ENCODE measurements at regions not wholly inside any gene's neighbourhood (a gene's known extent, or its start where the extent isn't known, plus 50 kb on each side); places are given as distances from the start of the nearest gene placed in this dataset.

- 88 to 91% methylated on average over 12 of the region's 12 CpGs for WGBS, 2 donors
- intact Hi-C loops (cut with DNase I; ENCODE audit: low total_unique reads): no loop called here
- no peak overlapping the region for H3K4me3 ChIP-seq (ENCODE audit: low read depth, poor library complexity, severe bottlenecking)
- no peak for DNase-seq (ENCODE audit: low spot score in 2 of 2)
- TF ChIP-seq CTCF (IDR thresholded peaks at IDR 0.05): no peak
- no peak for TF ChIP-seq POLR2A (IDR thresholded peaks at IDR 0.05)
Observed at GRCh38 chr12:67792185-67792584, 143.6 kb downstream of the DYRK2 start.

DNA sequence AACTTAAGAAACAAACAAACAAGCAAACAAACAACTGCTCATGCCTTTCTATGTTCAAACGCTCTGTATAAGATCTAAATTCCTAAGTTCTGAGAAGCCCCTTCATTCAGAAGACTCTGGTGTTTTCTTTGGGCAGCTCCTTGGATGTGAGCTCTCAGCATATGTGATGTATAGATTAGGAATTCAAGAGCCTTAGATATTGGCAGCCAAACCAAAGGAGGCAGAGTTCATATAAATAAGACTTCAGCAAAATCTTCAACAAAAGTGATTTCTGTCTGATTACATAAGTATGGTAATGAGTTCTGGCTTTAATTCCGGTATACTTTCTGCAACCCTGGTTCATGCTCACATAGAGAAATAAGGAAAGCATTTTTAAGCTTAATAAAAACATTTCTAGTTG lies 145.6 kb downstream of the DYRK2 start:
- no peak for DNase-seq (ENCODE audit: low spot score in 2 of 2)
- no peak for TF ChIP-seq CTCF (IDR thresholded peaks at IDR 0.05)
- TF ChIP-seq POLR2A (IDR thresholded peaks at IDR 0.05): no peak
- H3K4me3 ChIP-seq (ENCODE audit: low read depth, poor library complexity, severe bottlenecking): no peak overlapping the region
- WGBS, 2 donors: 61 to 69% methylated on average over 2 of the region's 2 CpGs
- intact Hi-C loops (cut with DNase I; ENCODE audit: low total_unique reads): no loop called here

- DNase-seq (ENCODE audit: low spot score in 2 of 2): no peak
- intact Hi-C loops (cut with DNase I; ENCODE audit: low total_unique reads): no loop called here
- TF ChIP-seq CTCF (IDR thresholded peaks at IDR 0.05) (no peak), POLR2A (IDR thresholded peaks at IDR 0.05) (no peak)
- WGBS, 2 donors: 61 to 83% methylated on average over 2 of the region's 2 CpGs
- H3K4me3 ChIP-seq (ENCODE audit: low read depth, poor library complexity, severe bottlenecking): no peak overlapping the region
Observed at GRCh38 chr12:67795236-67795635, 146.7 kb downstream of the DYRK2 start.

DNA sequence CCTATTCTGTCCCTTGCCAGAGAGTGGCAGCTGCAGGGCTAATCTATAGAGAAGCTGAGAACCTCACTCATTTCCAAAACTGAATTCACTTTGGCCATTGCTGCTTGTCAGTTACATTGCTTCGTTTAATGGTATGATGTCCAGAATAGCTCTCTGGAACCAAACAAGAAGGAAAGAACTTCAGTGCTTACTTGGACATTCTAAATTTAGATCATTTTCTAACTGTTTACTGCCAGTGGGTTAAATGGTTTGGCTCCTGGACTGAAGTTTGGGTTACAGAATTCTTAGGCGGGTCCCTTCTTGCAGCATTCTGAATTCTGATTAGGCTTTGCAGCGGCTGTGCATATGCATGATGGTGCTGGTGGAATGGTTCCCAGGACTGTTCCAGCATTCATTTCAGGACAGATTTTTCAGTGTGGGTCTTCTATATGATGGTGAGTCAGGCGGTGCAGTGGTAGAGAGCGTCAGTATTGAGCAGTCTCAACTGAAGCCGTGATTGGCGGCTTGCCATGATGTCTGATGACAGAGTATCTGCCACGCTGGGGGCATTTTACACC lies 148.7 kb downstream of the DYRK2 start:
- TF ChIP-seq CTCF (IDR thresholded peaks at IDR 0.05) (no peak), POLR2A (IDR thresholded peaks at IDR 0.05) (no peak)
- intact Hi-C loops (cut with DNase I; ENCODE audit: low total_unique reads): no loop called here
- no peak for DNase-seq (ENCODE audit: low spot score in 2 of 2)
- no peak overlapping the region for H3K4me3 ChIP-seq (ENCODE audit: low read depth, poor library complexity, severe bottlenecking)
- WGBS, 2 donors: 37 to 47% methylated on average over 8 of the region's 8 CpGs

DNA sequence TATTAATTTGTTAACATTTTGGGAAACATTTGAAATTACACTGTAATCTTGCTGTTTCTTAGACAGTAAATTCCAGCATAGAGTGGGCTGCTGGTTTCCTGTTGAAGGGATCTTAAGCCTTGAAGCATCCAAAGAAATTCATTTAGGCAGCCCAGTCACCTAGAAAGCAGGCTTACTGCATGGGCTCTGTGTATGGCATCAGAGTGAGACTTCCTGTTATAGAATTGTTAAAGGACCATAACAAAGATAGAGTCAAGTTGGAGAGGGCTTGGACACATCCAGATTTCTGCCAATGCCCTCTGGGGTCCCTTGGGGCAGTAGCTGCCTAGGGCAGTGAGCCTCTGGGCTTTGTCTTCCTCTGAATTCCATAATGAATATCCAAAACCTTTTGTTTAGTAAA lies 149.2 kb downstream of the DYRK2 start:
- intact Hi-C loops (cut with DNase I; ENCODE audit: low total_unique reads): no loop called here
- no peak overlapping the region for H3K4me3 ChIP-seq (ENCODE audit: low read depth, poor library complexity, severe bottlenecking)
- TF ChIP-seq POLR2A (IDR thresholded peaks at IDR 0.05): no peak
- no peak for TF ChIP-seq CTCF (IDR thresholded peaks at IDR 0.05)
- no peak for DNase-seq (ENCODE audit: low spot score in 2 of 2)

DNA sequence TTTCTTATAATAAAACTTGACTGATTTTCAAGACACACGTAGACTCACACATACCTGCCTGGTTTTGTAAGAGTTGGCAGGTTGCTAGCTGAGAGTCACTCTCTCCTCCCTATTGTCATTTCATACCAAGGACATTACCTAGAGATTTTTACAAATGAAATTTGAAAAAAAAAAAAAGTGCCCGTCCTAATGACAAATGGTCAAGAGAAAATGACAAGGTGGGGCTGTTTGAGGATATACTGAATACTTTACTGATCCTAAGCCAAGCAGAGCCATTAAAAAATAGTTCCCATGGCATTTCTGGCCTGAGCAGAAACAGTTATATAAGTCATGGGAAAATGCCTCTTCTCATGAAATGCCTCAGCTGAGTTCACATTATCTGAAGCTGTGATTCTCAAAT lies 150.2 kb downstream of the DYRK2 start:
- DNase-seq (ENCODE audit: low spot score in 2 of 2): no peak
- H3K4me3 ChIP-seq (ENCODE audit: low read depth, poor library complexity, severe bottlenecking): no peak overlapping the region
- intact Hi-C loops (cut with DNase I; ENCODE audit: low total_unique reads): no loop called here
- WGBS, 2 donors: 40 to 41% methylated on average over 2 of the region's 2 CpGs
- no peak for TF ChIP-seq POLR2A (IDR thresholded peaks at IDR 0.05)
- TF ChIP-seq CTCF (IDR thresholded peaks at IDR 0.05): no peak
